T1000 (cell line): ENCODE measurements at regions not wholly inside any gene's neighbourhood (a gene's known extent, or its start where the extent isn't known, plus 50 kb on each side); places are given as distances from the start of the nearest gene placed in this dataset.

Experiments used
- DNase-seq: peaks from one replicate; lab custom pipeline; 2025; ENCODE audit warnings: mixed read lengths; lab: John Stamatoyannopoulos, UW

GRCh38 chr7:118022546-118022945 is 149.3 kb upstream of the CTTNBP2 start:
- DNase-seq, result no peak

- no peak for DNase-seq
These were observed 153.6 kb upstream of the CTTNBP2 start for GRCh38 chr7:118026791-118027190.

- no peak for DNase-seq
These were observed 155.0 kb upstream of the CTTNBP2 start for GRCh38 chr7:118028226-118028625.

- no peak for DNase-seq
These were observed 154.0 kb upstream of the LSM8 start for GRCh38 chr7:118029826-118030422.

GRCh38 chr7:118033273-118033672 is 150.7 kb upstream of the LSM8 start:
- no peak for DNase-seq

GRCh38 chr7:118039963-118040489 is 143.9 kb upstream of the LSM8 start:
- DNase-seq, result no peak

- no peak for DNase-seq
These were observed 143.4 kb upstream of the LSM8 start for GRCh38 chr7:118040562-118040961.

GRCh38 chr7:118041251-118041878 is 142.6 kb upstream of the LSM8 start:
- DNase-seq, result no peak

- DNase-seq, result no peak
These were observed 138.3 kb upstream of the LSM8 start for GRCh38 chr7:118045629-118046028.

GRCh38 chr7:118046086-118046485 is 137.9 kb upstream of the LSM8 start:
- DNase-seq, result no peak

- no peak for DNase-seq
These were observed 137.2 kb upstream of the LSM8 start for GRCh38 chr7:118046801-118047200.

GRCh38 chr7:118052336-118052735 is 131.6 kb upstream of the LSM8 start:
- DNase-seq, result no peak

GRCh38 chr7:118053353-118053752 is 130.6 kb upstream of the LSM8 start:
- no peak for DNase-seq

GRCh38 chr7:118054529-118054928 is 129.4 kb upstream of the LSM8 start:
- DNase-seq, result no peak

GRCh38 chr7:118055647-118056046 is 128.3 kb upstream of the LSM8 start:
- DNase-seq, result no peak

GRCh38 chr7:118057404-118057803 is 126.6 kb upstream of the LSM8 start:
- DNase-seq, result no peak

GRCh38 chr7:118059209-118059608 is 124.8 kb upstream of the LSM8 start:
- DNase-seq, result no peak

- DNase-seq, result no peak
These were observed 123.3 kb upstream of the LSM8 start for GRCh38 chr7:118060692-118061091.

- DNase-seq, result no peak
These were observed 122.6 kb upstream of the LSM8 start for GRCh38 chr7:118061386-118061785.

GRCh38 chr7:118072893-118073674 is 110.9 kb upstream of the LSM8 start:
- DNase-seq, result no peak

- no peak for DNase-seq
These were observed 108.0 kb upstream of the LSM8 start for GRCh38 chr7:118075936-118076335.

- no peak for DNase-seq
These were observed 107.4 kb upstream of the LSM8 start for GRCh38 chr7:118076564-118076963.

- no peak for DNase-seq
These were observed 105.9 kb upstream of the LSM8 start for GRCh38 chr7:118078015-118078414.
